ENCODE measurements at regions not wholly inside any gene's neighbourhood (a gene's known extent, or its start where the extent isn't known, plus 50 kb on each side); places are given as distances from the start of the nearest gene placed in this dataset.

GRCh38 chr2:48127612-48128191 is 186.8 kb upstream of the FOXN2 start:
- Histone ChIP-seq H3K4me3 (no peak overlapping the region), H3K27ac (no peak overlapping the region)

- Histone ChIP-seq H3K4me3 (no peak overlapping the region), H3K27ac (no peak overlapping the region)
Observed at GRCh38 chr2:48129293-48129950, 185.1 kb upstream of the FOXN2 start.

- H3K27ac ChIP-seq, result no peak overlapping the region
- H3K4me3 ChIP-seq, result no peak overlapping the region
Observed at GRCh38 chr2:48131539-48132270, 182.8 kb upstream of the FOXN2 start.

- H3K27ac ChIP-seq, result no peak overlapping the region
- H3K4me3 ChIP-seq, result no peak overlapping the region
Observed at GRCh38 chr2:48132271-48132625, 182.2 kb upstream of the FOXN2 start.

- no peak overlapping the region for H3K4me3 ChIP-seq
- H3K27ac ChIP-seq, result no peak overlapping the region
Observed at GRCh38 chr2:48134704-48135103, 179.8 kb upstream of the FOXN2 start.

GRCh38 chr2:48135797-48136196 is 178.7 kb upstream of the FOXN2 start:
- H3K4me3 ChIP-seq, result no peak overlapping the region

GRCh38 chr2:48137829-48138228 is 176.7 kb upstream of the FOXN2 start:
- Histone ChIP-seq H3K27ac (no peak overlapping the region), H3K4me3 (no peak overlapping the region)

More at GRCh38 chr2:48135797-48136196, 178.7 kb upstream of the FOXN2 start:
- no peak overlapping the region for H3K27ac ChIP-seq

- H3K4me3 ChIP-seq, result no peak overlapping the region
- no peak overlapping the region for H3K27ac ChIP-seq
Observed at GRCh38 chr2:48138898-48139297, 175.6 kb upstream of the FOXN2 start.

GRCh38 chr2:48140586-48140985 is 173.9 kb upstream of the FOXN2 start:
- Histone ChIP-seq H3K4me3 (no peak overlapping the region), H3K27ac (no peak overlapping the region)

- Histone ChIP-seq H3K4me3 (no peak overlapping the region), H3K27ac (no peak overlapping the region)
Observed at GRCh38 chr2:48144777-48145176, 169.7 kb upstream of the FOXN2 start.

GRCh38 chr2:48145845-48146452 is 168.5 kb upstream of the FOXN2 start:
- Histone ChIP-seq H3K4me3 (no peak overlapping the region), H3K27ac (no peak overlapping the region)

- no peak overlapping the region for H3K27ac ChIP-seq
- no peak overlapping the region for H3K4me3 ChIP-seq
Observed at GRCh38 chr2:48146552-48146951, 167.9 kb upstream of the FOXN2 start.

- Histone ChIP-seq H3K27ac (no peak overlapping the region), H3K4me3 (no peak overlapping the region)
Observed at GRCh38 chr2:48147719-48148118, 166.8 kb upstream of the FOXN2 start.

GRCh38 chr2:48148841-48149430 is 165.5 kb upstream of the FOXN2 start:
- H3K4me3 ChIP-seq, result no peak overlapping the region
- H3K27ac ChIP-seq, result no peak overlapping the region

- no peak overlapping the region for H3K27ac ChIP-seq
- no peak overlapping the region for H3K4me3 ChIP-seq
Observed at GRCh38 chr2:48157150-48157549, 157.3 kb upstream of the FOXN2 start.

- no peak overlapping the region for H3K4me3 ChIP-seq
- H3K27ac ChIP-seq, result no peak overlapping the region
Observed at GRCh38 chr2:48161628-48162027, 152.9 kb upstream of the FOXN2 start.

- Histone ChIP-seq H3K27ac (no peak overlapping the region), H3K4me3 (no peak overlapping the region)
Observed at GRCh38 chr2:48162742-48163141, 151.7 kb upstream of the FOXN2 start.

- Histone ChIP-seq H3K4me3 (no peak overlapping the region), H3K27ac (no peak overlapping the region)
Observed at GRCh38 chr2:48165070-48165753, 149.3 kb upstream of the FOXN2 start.

- H3K27ac ChIP-seq, result peak overlapping the region in 1 of 21 experiments; percentile 55
Observed at GRCh38 chr2:48169141-48169592, 145.3 kb upstream of the FOXN2 start.

GRCh38 chr2:48170281-48170680 is 144.2 kb upstream of the FOXN2 start:
- Histone ChIP-seq H3K4me3 (no peak overlapping the region), H3K27ac (no peak overlapping the region)

More at GRCh38 chr2:48169141-48169592, 145.3 kb upstream of the FOXN2 start:
- H3K4me3 ChIP-seq, result no peak overlapping the region
